AML-193 (cell line): ENCODE measurements at regions not wholly inside any gene's neighbourhood (a gene's known extent, or its start where the extent isn't known, plus 50 kb on each side); places are given as distances from the start of the nearest gene placed in this dataset.

Experiments
- DNase-seq, 2 experiments: peaks; one replicate each; lab custom pipeline; 2025; lab: John Stamatoyannopoulos, UW

- DNase-seq, result no peak
These were observed 1128.0 kb downstream of the AACS start for GRCh38 chr12:126193190-126193589.

- no peak for DNase-seq
These were observed 1131.0 kb downstream of the AACS start for GRCh38 chr12:126196263-126196662.

GRCh38 chr12:126198516-126198915, 1133.3 kb downstream of the AACS start:
- DNase-seq, result no peak

GRCh38 chr12:126198966-126199692, 1133.9 kb downstream of the AACS start:
- DNase-seq, result no peak

- DNase-seq, result no peak
These were observed 1136.8 kb downstream of the AACS start for GRCh38 chr12:126201981-126202537.

GRCh38 chr12:126204326-126204725, 1139.1 kb downstream of the AACS start:
- no peak for DNase-seq

GRCh38 chr12:126210026-126210425, 1144.8 kb downstream of the AACS start:
- no peak for DNase-seq

- DNase-seq, result no peak
These were observed 1145.2 kb downstream of the AACS start for GRCh38 chr12:126210448-126210847.

- no peak for DNase-seq
These were observed 1147.6 kb downstream of the AACS start for GRCh38 chr12:126212824-126213223.

- no peak for DNase-seq
These were observed 1153.5 kb downstream of the AACS start for GRCh38 chr12:126218697-126219096.

- no peak for DNase-seq
These were observed 1153.9 kb downstream of the AACS start for GRCh38 chr12:126219139-126219538.

- no peak for DNase-seq
These were observed 1154.5 kb downstream of the AACS start for GRCh38 chr12:126219654-126220279.

GRCh38 chr12:126224032-126224431, 1158.8 kb downstream of the AACS start:
- DNase-seq, result no peak

GRCh38 chr12:126228936-126229335, 1163.7 kb downstream of the AACS start:
- DNase-seq, result no peak

GRCh38 chr12:126232711-126233110, 1167.5 kb downstream of the AACS start:
- DNase-seq, result no peak

- no peak for DNase-seq
These were observed 1168.4 kb downstream of the AACS start for GRCh38 chr12:126233625-126234024.

- no peak for DNase-seq
These were observed 1178.7 kb downstream of the AACS start for GRCh38 chr12:126243814-126244440.

GRCh38 chr12:126247936-126248335, 1182.7 kb downstream of the AACS start:
- DNase-seq, result no peak

- DNase-seq, result no peak
These were observed 1183.7 kb downstream of the AACS start for GRCh38 chr12:126248871-126249403.

- DNase-seq, result no peak
These were observed 1193.0 kb downstream of the AACS start for GRCh38 chr12:126258190-126258589.

GRCh38 chr12:126262829-126263228, 1197.6 kb downstream of the AACS start:
- DNase-seq, result no peak

- DNase-seq, result no peak
These were observed 1203.0 kb downstream of the AACS start for GRCh38 chr12:126268222-126268621.

- no peak for DNase-seq
These were observed 1205.9 kb downstream of the AACS start for GRCh38 chr12:126271159-126271558.
